Epidermal melanocyte (primary cell): ENCODE measurements at regions not wholly inside any gene's neighbourhood (a gene's known extent, or its start where the extent isn't known, plus 50 kb on each side); places are given as distances from the start of the nearest gene placed in this dataset.
"Not testable (repeated sequence)": the region's sequence is repeated elsewhere in the genome, so short reads cannot be mapped to it uniquely, and the experiment has no call there.

Source experiments
- DNase-seq: peaks from one replicate; pipeline ENCODE4 v3.0.0; 2011; ENCODE audit warnings: low spot score; ENCODE audit not compliant: insufficient read length

DNA sequence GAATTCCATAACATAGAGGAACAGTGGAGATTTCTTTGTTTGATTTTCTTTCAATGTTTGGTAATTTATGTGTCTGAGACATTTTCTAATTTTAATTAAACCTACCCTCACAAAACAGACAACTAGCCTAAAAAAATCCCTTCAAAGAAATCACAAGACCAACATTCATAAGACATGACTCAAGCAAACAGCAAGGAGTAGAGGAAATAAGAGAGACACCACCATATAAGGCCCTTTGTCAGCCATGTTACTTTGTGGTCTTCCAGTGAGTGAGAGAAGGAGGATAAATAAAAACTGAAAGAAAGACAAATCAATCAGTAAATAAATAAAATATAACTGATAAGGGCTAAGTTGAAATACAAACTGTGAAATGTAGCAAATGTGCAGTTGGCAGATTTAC is 830.8 kb upstream of the SLC39A10 start:
- no peak for DNase-seq

DNA sequence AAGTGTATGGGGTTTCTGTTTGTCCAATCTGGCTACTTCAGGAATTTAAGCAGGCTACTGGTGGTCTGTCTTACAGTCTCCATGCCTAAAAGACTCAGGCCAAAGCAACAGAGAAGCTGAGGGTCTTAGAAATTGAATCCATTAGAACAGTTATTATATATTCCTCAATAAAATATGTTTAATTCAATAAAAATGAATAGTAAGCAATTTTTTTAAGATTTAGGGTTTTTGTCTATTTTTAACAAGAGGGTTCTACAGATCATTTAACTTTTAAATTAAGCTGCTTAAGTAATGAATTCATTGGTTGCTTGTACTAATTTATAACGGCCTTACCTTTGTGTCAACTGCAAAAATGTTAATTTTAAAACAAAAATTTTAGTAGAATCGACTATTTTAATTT is 832.6 kb upstream of the SLC39A10 start:
- DNase-seq = no peak

DNA sequence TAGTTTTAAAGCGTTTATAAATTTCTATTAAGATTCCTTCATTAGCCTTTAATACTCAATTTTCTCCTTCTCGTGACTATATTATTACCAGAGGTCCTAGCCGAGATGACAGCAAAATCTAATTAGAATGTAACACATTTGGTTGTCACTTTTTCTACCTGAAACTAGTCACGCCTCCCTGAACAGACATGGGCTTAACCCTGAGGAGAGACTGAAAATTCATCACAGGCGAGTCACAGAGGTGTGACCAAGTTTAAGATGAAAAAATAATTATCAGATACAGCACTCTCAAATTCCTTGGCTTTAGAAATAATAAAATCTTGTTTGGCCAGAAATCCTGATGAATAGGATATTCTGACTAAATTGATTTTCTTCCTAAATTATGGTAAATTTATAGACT is 834.4 kb upstream of the SLC39A10 start:
- no peak for DNase-seq

DNA sequence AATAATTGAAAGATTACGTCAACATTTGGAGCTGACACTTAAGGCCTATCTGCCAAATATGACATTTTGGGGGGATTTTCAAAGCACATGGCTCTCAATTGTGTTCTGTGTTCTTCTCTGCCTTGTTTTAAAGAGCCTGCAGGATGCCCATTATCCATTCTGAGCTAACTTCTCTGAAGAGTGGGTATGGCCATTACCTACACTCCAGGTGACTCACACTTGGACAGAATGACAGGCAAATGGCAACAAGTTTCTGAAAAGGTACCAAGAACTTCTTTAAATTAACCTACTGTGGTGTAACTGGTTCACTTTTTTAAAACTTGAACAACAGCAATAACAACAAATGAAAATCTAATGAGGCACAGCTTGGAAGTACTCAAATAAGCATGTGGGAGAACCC is 834.9 kb upstream of the SLC39A10 start:
- no peak for DNase-seq

DNA sequence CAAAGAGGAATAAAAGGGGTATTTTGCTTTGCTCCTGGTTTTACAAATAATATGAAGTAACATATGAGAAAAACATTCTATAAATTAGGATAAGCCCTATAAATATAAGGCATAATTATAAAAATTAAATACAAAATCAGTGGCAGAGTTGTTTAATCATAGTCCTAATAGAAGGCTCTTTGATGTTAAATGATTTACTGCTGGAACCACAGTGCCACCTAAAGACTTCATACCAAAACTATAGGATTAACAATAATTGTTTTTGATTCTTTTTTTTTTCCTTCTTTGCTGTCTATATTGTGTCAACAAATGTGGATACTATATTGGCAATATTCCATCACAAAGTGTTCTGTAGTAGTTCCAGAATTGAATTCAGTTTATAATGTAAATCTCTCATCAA is 837.7 kb upstream of the SLC39A10 start:
- no peak for DNase-seq

DNA sequence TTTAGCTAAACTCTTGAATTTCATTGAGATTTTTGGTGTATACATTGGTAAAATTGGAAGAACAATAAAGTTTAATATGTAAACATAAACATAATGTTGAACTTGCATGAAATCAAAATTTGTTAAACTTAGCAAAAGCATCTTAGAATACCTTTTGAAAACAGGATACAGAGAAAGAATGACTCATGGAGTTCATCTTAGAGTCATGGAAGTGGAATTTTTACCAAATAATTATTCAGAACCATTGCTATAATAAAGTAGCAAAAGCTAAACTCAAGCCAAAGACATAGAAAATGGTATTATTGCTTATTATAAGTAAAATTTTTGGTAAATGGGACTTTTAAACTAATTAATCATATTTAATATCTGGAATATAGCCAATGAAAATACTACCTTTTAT is 841.6 kb upstream of the SLC39A10 start:
- no peak for DNase-seq

DNA sequence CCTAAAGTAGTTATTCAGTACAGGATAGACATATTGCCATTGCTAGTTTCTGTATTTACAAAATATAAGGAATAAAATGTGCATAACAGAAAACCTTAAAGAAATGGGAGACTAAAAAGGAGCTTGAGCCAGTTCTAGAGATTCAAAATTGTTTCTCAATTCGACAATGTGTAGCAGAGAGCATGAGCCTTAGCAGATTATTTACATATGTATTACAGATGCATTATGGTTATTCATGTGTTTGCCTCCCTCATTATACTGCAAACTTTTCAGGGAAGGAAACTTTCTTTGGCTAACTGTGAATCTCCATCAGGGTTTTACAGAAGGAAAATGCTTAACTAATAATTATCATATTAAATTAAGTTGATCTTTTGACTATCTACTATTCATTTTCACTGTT is 854.4 kb upstream of the SLC39A10 start:
- no peak for DNase-seq

DNA sequence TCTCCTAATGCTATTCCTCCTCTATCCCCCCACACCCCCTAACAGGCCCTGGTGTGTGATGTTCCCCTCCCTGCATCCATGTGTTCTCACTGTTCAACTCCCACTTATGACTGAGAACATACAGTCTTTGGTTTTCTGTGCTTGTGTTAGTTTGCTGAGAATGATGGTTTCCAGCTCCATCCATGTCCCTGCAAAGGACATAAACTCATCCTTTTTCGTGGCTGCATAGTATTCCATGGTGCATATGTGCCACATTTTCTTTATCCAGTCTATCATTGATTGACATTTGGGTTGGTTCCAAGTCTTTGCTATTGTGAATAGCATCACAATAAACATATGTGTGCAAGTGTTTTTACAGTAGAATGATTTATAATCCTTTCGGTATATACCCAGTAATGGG is 870.0 kb upstream of the SLC39A10 start:
- not testable (repeated sequence) for DNase-seq

DNA sequence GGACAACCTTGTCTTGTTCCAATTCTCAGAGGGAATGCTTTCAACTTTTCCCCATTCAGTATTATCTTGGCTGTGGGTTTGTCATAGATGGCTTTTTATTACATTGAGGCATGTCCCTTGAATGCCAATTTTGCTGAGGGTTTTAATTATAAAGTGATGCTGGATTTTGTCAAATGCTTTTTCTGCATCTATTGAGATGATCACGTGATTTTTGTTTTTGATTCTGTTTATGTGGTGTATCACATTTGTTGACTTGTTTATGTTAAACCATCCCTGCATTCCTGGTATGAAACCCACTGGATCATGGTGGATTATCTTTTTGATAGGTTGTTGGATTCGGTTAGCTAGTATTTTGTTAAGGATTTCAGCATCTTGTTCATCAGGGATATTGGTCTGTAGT is 885.6 kb upstream of the SLC39A10 start:
- not testable (repeated sequence) for DNase-seq

DNA sequence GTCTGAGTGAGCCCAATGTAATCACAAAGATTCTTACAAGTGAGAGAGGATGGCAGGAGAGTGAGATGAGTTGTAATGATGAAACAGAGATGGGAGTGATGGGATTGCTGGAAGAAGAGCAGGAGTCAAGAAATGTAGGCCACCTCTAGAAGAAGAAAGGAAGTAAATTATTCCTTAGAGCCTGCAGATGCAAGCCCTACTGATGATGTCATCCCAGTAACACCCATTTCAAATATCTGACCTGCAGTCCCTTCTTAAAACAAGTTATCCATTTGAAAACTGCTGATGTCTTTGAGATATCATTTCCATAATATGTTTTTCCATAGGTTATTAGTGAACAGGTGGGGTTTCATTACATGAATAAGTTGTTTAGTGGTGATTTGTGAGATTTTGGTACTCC is 888.0 kb upstream of the SLC39A10 start:
- DNase-seq = no peak

DNA sequence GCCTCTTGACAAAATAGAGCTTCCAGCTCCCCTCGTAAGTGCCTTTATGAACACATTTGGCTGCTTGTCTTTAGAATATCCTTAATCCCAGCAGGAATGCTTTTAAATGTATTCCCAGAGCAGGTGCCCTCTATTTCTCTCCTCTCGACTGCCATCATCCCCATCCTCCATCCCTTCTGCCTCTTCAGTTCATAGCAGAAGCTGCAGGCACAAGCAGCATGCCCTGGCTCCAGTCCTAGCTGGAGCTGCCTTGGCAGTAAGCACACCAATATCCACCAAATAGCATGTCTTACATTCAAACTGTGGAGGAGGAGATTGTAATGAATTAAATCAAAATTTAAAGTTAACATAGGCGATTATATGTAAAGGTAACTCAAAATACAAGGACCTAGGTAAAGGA is 891.3 kb upstream of the SLC39A10 start:
- DNase-seq = no peak

DNA sequence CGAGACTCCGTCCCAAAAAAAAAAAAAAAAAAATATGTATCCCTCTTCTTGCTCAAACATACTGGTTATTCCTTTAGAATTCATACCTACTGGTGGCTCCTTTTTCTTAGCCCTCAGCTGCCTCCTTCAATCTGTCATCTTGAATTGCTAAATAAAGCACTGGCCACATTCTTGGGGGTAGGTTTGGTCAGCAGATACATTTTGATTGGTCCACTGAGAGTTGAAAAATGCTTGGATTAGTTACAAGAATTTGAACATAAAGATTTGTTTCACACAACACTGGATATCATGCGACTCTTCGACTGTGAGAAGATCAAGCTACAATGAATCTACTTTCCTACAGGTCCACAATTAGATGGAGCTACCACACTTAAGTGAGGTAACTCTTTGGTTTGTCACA is 906.1 kb upstream of the SLC39A10 start:
- no peak for DNase-seq

DNA sequence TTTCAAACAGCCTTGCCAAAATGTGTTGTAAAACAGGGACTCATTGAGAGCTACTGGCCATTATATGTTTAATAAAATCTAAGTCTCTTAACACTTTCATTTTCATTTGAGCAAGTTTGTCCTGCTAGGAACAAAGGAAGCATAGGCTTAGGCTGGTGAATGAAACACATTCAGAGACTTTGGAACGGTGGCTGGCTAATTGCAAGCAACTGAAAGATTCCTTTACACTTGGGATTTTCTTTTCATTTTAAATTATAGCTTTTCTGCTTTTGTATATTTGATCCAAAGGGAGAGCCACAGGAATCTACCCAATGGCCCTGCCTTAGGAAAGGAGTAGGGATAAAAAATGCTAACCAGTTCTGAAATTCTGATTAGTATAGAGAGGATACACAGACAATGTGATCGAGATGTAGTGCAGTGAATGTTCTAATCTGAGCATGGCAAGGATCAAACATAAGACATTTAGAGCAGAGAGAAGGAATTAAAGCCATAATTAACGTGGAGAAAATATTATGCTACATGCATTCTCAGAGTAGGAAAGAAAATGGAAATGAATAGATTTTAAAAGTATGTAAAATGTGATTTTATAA is 911.4 kb upstream of the SLC39A10 start:
- DNase-seq = no peak

DNA sequence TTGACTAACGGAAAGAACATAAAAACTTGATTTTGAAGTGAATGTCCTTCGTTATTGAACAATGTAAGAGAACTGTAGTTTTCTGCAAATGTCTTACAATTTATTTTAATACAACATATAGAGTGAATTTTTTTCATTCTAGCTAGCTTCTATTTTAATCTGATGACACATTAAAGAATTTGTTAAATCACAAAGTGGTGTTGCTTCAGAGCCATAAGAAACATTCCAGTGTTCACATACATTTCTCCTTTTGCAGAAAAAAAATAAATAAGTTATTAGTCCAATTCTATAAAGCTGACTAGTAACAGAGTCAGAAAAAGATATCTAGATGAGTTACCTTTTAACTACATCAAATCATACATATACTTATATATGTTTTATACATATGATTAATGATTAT is 914.3 kb upstream of the SLC39A10 start:
- no peak for DNase-seq

DNA sequence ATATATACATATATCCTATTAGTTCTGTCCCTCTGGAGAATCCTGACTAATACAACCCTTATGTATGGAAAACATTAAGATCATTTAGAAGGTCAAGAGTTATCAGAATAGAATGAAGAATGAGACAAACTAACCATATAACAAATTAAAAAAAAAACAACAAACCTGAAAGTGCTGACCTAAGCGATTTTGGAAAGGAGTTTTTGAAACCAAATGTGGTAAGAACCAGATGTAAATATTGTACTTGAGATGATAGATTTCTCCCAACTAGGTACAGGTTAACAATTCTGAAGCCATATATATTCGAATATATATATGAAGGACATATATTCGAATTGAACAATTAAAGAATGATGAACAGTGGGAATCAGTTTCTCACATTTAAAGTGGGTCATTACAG is 917.8 kb upstream of the SLC39A10 start:
- DNase-seq = no peak

DNA sequence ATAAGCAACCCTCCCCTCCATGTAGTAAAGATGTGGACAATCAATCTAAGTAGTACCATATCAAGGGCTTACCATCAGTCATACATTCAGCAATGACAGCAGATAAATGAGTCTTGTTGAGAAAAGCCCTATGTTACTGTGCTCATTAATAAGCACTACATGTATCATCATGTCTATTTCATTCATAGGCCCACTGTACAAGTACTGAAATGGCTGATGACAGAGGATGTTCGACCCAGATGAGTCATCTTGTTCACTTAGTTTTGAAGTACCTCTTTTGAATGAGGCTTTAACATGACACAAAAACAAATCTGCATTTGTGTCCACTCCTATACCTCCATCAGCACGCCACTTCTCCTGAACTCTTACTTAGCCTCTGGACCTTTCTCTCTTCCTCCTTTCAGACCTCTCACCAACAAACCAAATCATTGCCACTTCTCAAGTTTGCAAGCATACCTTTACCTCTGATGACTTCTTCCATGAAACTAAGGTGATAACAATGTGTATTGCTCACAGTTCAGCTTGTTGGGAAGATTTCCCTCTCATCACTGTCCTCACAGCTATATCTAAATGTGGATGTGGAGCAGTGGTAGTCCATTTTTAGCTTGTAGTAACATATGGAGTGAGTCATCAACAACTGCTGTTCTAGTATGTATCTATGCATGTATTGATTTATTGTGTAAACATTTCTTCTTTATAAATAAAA is 921.0 kb upstream of the SLC39A10 start:
- no peak for DNase-seq

DNA sequence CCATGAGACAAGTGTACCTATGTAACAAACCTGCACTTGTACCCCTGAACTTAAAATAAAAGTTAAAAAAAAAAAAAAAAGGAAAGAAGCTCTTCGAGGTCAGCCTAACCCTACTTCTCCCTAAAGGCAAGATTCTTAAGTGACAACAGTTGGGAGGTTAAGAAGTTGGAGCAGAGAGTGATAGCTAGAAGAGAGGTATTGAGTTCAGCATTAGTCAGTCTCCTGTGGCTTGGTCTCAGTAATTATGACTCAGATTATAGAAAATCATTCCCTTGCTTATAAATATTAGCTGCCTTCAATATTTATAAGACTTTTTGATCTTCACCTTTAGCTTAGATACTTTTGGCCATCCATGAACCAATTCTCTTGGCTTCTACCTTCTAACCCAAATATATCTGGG is 926.8 kb upstream of the SLC39A10 start:
- DNase-seq = no peak

DNA sequence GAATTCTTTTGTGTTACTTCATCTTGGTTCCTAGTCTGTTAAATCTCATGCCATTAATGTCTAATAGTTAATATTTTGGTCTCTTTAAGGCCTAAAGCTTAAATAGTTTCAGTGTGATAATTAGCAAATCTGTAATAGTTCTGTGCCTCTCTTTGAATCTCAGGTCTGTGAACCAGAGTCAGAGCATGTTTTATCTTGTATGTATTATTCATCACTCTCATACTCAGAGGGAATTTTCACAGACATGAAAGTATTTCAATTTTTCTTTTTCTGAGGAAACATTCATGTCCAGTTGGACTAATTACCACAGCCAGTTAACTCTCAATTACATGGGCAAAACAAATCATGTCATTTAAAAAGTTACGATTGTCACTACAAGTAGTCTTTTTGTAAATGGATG is 931.9 kb upstream of the SLC39A10 start:
- no peak for DNase-seq

DNA sequence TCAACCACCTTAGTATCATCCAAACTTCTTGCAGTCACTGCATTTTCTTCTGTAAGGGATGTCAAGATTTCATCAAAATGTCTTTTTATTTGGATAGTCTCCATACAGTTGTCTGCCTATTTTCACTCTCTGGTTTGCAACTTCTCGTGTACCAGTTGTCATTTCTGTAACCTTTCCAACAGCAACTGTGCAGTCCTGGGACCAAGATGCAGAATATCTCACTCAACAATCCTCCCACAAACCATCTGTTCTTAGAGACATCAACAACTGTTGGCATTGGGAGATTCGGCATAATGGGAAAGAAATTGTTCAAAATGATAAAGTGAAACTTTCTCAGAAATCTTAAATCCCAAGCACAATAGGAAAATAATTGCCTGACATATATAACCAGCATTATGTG is 933.6 kb upstream of the SLC39A10 start:
- no peak for DNase-seq

DNA sequence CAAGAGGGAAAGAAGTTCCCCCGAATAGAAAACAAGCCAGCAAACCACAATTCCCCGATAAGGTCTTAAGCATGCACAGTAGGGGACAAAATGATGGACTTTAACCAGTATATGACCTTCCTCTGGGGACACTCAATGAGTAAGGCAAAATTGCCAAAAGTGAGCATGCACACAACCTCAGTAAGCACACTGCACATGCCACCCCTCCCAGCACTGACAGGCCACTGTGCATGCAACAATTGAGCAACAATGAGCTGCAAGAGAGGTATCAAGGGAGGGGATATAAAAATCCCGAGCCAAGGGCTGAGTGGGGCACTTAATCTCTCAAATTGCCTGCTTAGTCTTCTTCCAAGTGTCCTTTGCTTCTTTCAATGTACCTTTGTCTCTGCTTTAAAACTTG is 935.8 kb upstream of the SLC39A10 start:
- DNase-seq = no peak

DNA sequence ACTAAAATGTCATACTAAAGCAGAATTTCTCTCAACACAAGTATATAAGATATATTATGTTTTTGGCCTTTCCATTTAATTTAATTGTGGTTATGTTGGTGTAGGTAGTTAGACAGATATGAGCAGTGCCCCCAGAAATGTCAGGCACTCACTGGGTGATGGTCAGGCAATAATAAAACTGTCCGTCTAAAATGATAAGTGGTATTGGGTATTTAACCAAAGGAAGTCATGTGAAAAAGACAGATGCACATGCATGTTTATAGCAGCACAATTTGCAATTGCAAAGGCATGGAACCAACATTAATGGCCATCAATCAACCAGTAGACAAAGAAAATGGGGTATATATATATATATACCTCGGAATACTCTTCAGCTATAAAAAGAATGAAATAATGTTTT is 936.6 kb upstream of the SLC39A10 start:
- DNase-seq = no peak

DNA sequence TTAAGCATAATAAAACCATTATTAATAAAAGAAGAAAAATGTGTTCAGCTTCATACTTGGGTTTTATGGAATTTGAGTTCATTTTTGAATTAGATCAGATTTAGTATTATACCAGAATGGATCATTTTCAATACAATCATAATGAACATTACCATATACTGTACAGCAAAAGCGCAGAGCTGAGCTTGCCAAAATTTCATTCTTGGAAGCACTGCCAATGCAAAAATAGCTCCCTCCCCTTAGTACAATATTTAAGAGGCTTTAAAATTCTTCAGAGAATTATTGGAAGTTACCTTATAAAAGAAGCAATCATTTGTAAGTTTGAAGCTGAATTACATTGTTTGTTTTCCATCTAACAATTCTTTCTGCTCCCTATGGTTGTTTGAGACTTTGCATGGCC is 938.1 kb upstream of the SLC39A10 start:
- no peak for DNase-seq

DNA sequence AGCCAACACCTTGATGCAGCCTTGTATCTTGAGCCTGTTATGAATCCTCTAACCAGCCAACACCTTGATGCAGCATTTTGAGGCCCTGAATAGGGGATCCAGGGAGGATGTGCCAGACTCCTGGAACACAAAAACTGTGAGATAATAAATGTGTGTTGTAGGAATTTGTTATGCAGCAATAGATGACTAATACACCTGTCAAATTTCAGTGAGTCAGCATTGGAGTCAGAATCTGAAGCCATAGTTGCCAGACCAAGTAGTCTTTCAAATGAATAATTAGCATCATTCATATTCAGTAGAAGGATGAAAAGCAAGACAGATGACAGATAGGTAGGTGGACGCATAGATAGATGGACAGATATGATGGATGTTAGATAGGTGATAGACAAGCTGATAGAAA is 942.5 kb upstream of the SLC39A10 start:
- DNase-seq = no peak

DNA sequence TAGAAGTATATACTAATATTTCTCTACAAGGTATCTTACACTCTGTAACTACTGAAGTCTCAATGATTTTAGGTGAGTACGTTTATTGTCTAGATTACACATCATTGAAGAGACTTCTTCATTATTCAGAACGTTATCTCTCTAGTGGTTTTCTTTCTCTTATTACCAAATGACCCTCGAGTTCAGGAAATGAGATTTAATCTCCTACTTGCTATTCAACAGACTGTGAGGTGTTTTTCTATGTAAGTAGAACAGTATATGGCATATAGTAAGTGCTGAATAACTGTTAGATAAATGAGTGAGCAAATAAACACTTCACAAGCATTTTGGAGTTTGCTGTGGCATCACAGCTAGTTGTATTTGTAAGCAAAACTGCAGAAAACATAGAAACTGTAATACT is 947.2 kb upstream of the SLC39A10 start:
- DNase-seq = no peak
